ENCODE measurements at regions not wholly inside any gene's neighbourhood (a gene's known extent, or its start where the extent isn't known, plus 50 kb on each side); places are given as distances from the start of the nearest gene placed in this dataset.

- Histone ChIP-seq H3K9me3 (ENCODE audit: low read depth, low read length, poor library complexity, severe bottlenecking) (no peaks in the 10 kb centered on the region), H3K27ac (ENCODE audit: low read depth, low read length, poor library complexity, severe bottlenecking) (no peak overlapping the region), H3K27me3 (replicated peaks; ENCODE audit: insufficient read depth, low read depth, low read length, poor library complexity) (peaks cover 37% of the 10 kb centered on the region), H3K36me3 (ENCODE audit: insufficient read depth, low read length, poor library complexity, severe bottlenecking) (no peaks in the 10 kb centered on the region), H3K4me1 (ENCODE audit: insufficient read depth, low read length, poor library complexity, severe bottlenecking) (no peaks in the 10 kb centered on the region), H3K4me3 (ENCODE audit: low read depth, low read length, poor library complexity, severe bottlenecking) (no peak overlapping the region)
- POLR2A ChIA-PET (ENCODE audit: low non-redundant PET) = no interaction called here
- intact Hi-C loops (cut with micrococcal nuclease; ENCODE audit: unreplicated experiment) = no loop called here
- no peak for TF ChIP-seq EZH2 (IDR thresholded peaks at IDR 0.05; ENCODE audit: borderline replicate concordance, low read depth, low read length, poor library complexity, severe bottlenecking)
- TF ChIP-seq CTCF (conservative IDR thresholded peaks at IDR 0.05; ENCODE audit: low read depth, low read length) = no peak
- DNase-seq (ENCODE audit: low spot score) = no peak
- CTCF ChIA-PET = no interaction called here
- no TSS peak for BruUV-seq (replicated peaks)
Measured at GRCh38 chr1:17886838-17887441, 131.8 kb downstream of the ACTL8 start.

GRCh38 chr1:17887661-17888371 is 132.7 kb downstream of the ACTL8 start:
- no peaks in the 10 kb centered on the region for H3K36me3 ChIP-seq (ENCODE audit: insufficient read depth, low read length, poor library complexity, severe bottlenecking)
- no peak overlapping the region for H3K4me3 ChIP-seq (ENCODE audit: low read depth, low read length, poor library complexity, severe bottlenecking)
- DNase-seq (ENCODE audit: low spot score) = no peak
- ChIA-PET POLR2A (ENCODE audit: low non-redundant PET) (no interaction called here), CTCF (no interaction called here)
- intact Hi-C loops (cut with micrococcal nuclease; ENCODE audit: unreplicated experiment) = no loop called here
- TF ChIP-seq EZH2 (IDR thresholded peaks at IDR 0.05; ENCODE audit: borderline replicate concordance, low read depth, low read length, poor library complexity, severe bottlenecking) = no peak
- TF ChIP-seq CTCF (conservative IDR thresholded peaks at IDR 0.05; ENCODE audit: low read depth, low read length) = no peak
- H3K27ac ChIP-seq (ENCODE audit: low read depth, low read length, poor library complexity, severe bottlenecking) = no peak overlapping the region
- H3K4me1 ChIP-seq (ENCODE audit: insufficient read depth, low read length, poor library complexity, severe bottlenecking) = no peaks in the 10 kb centered on the region
- BruUV-seq (replicated peaks) = no TSS peak
- H3K27me3 ChIP-seq (replicated peaks; ENCODE audit: insufficient read depth, low read depth, low read length, poor library complexity) = peaks cover 37% of the 10 kb centered on the region
- H3K9me3 ChIP-seq (ENCODE audit: low read depth, low read length, poor library complexity, severe bottlenecking) = no peaks in the 10 kb centered on the region

GRCh38 chr1:17890056-17890814 is 135.1 kb downstream of the ACTL8 start:
- CTCF ChIA-PET = no interaction called here
- POLR2A ChIA-PET (ENCODE audit: low non-redundant PET) = no interaction called here

More at GRCh38 chr1:17890056-17890814, 135.1 kb downstream of the ACTL8 start:
- Histone ChIP-seq H3K4me3 (ENCODE audit: low read depth, low read length, poor library complexity, severe bottlenecking) (no peak overlapping the region), H3K27me3 (replicated peaks; ENCODE audit: insufficient read depth, low read depth, low read length, poor library complexity) (peaks cover 37% of the 10 kb centered on the region), H3K36me3 (ENCODE audit: insufficient read depth, low read length, poor library complexity, severe bottlenecking) (no peaks in the 10 kb centered on the region), H3K9me3 (ENCODE audit: low read depth, low read length, poor library complexity, severe bottlenecking) (no peaks in the 10 kb centered on the region), H3K27ac (ENCODE audit: low read depth, low read length, poor library complexity, severe bottlenecking) (no peak overlapping the region), H3K4me1 (ENCODE audit: insufficient read depth, low read length, poor library complexity, severe bottlenecking) (no peaks in the 10 kb centered on the region)
- intact Hi-C loops (cut with micrococcal nuclease; ENCODE audit: unreplicated experiment) = no loop called here
- TF ChIP-seq CTCF (conservative IDR thresholded peaks at IDR 0.05; ENCODE audit: low read depth, low read length) (no peak), EZH2 (IDR thresholded peaks at IDR 0.05; ENCODE audit: borderline replicate concordance, low read depth, low read length, poor library complexity, severe bottlenecking) (no peak)
- DNase-seq (ENCODE audit: low spot score) = no peak
- no TSS peak for BruUV-seq (replicated peaks)
